ENCODE measurements at regions not wholly inside any gene's neighbourhood (a gene's known extent, or its start where the extent isn't known, plus 50 kb on each side); places are given as distances from the start of the nearest gene placed in this dataset.

DNA sequence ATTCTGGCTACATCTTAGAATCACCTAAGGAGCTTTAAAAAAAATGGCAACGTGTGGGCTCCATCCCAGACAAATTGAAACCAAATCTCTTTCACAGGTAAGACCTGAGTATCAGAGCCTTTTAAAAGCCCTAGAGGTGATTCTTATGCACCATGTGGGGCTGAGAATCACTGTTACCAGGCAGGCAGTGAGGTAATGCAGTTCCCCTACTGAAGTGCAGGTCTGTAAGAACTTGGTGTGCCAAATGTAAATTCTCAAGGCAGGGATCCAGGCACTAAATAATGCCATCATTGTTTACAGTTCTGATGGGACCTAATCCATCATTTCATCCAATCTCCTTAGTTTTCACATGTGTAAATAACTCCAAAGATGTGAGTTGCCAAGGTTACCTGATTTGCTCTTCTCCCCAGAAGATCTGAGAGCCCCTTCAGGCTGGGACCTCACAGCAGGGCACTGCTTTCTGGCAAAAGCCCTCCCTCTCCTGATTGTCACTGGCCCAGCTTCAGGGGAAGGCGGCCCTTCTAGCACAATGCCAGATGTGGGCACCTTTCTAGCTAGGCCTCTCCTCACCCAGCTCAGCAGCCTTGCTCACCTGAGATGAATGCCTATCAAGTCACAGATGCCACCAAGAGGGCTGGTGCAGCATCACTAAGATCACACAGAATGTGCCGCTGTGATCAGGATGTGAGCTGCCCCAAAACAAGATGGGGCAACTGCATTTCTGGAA lies 73.6 kb upstream of the RGPD5 start:
- Histone ChIP-seq H4K91ac (ENCODE audit: insufficient read depth, low read depth, low read length) (no peak overlapping the region), H3K36me3 (ENCODE audit: control insufficient read depth, insufficient read depth, low read length) (no peaks in the 10 kb centered on the region), H3K23ac (ENCODE audit: low read depth, low read length) (no peak overlapping the region), H4K8ac (ENCODE audit: low read depth in 2 of 2, low read length in 2 of 2) (no peak overlapping the region), H2BK15ac (ENCODE audit: low read depth, low read length) (no peak overlapping the region), H3K4me1 (ENCODE audit: control insufficient read depth, insufficient read depth, low read length) (no peaks in the 10 kb centered on the region), H3K18ac (ENCODE audit: low read depth, low read length) (no peak overlapping the region), H4K5ac (ENCODE audit: low read depth, low read length) (no peak overlapping the region), H2AFZ (replicated peaks; ENCODE audit: low read length, poor library complexity) (no peak overlapping the region), H3K56ac (ENCODE audit: extremely low read depth, insufficient read depth, low read length) (no peak overlapping the region), H3K4ac (ENCODE audit: low read depth, low read length) (no peak overlapping the region), H3K9me3 (ENCODE audit: control insufficient read depth, insufficient read depth, low read length) (peaks cover 2% of the 10 kb centered on the region; the same call in 1 of the 2 replicates), H4K20me1 (ENCODE audit: insufficient read depth, low read length) (no peaks in the 10 kb centered on the region), H3K14ac (replicated peaks; ENCODE audit: low read depth, low read length) (no peak overlapping the region), H3K79me1 (ENCODE audit: low read depth in 1 of 2, low read length in 2 of 2) (no peaks in the 10 kb centered on the region), H2AK9ac (replicated peaks; ENCODE audit: low read depth, low read length, poor library complexity) (no peak overlapping the region), H3K9me1 (ENCODE audit: insufficient read depth, low read length) (no peaks in the 10 kb centered on the region), H2AK5ac (ENCODE audit: low read depth, low read length) (no peak overlapping the region), H3K27me3 (ENCODE audit: control insufficient read depth, insufficient read depth, low read length) (peaks cover 31% of the 10 kb centered on the region), H2BK20ac (ENCODE audit: low read depth, low read length) (no peak overlapping the region), H3K27ac (ENCODE audit: insufficient read depth, low read length) (no peak overlapping the region), H2BK5ac (ENCODE audit: low read depth, low read length, poor library complexity, severe bottlenecking) (no peak overlapping the region), H3K9ac (ENCODE audit: low read depth, low read length) (no peak overlapping the region), H2BK120ac (ENCODE audit: low read depth, low read length) (no peak overlapping the region), H3K4me2 (ENCODE audit: low read depth, low read length) (no peak overlapping the region), H3K4me3 (ENCODE audit: insufficient read depth, low read depth, low read length) (no peak overlapping the region)
- no peak for TF ChIP-seq RCOR1 (IDR thresholded peaks at IDR 0.05; ENCODE audit: insufficient replicate concordance, low read length)
- TF ChIP-seq, protein P1, sequence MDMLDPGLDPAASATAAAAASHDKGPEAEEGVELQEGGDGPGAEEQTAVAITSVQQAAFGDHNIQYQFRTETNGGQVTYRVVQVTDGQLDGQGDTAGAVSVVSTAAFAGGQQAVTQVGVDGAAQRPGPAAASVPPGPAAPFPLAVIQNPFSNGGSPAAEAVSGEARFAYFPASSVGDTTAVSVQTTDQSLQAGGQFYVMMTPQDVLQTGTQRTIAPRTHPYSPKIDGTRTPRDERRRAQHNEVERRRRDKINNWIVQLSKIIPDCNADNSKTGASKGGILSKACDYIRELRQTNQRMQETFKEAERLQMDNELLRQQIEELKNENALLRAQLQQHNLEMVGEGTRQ (IDR thresholded peaks at IDR 0.05; ENCODE audit: low read depth, low read length): no peak
- TF ChIP-seq RFX5 (IDR thresholded peaks at IDR 0.05; ENCODE audit: low read depth, low read length): no peak
- TF ChIP-seq SMC3 (IDR thresholded peaks at IDR 0.05; ENCODE audit: low read depth, low read length): no peak
- TF ChIP-seq MAZ (IDR thresholded peaks at IDR 0.05; ENCODE audit: borderline replicate concordance, low read depth, low read length): no peak
- no peak for TF ChIP-seq NFE2L2 (IDR thresholded peaks at IDR 0.05; ENCODE audit: low read depth, low read length)
- no peak for TF ChIP-seq MAFK (IDR thresholded peaks at IDR 0.05; ENCODE audit: low read depth, low read length)
- TF ChIP-seq RAD21 (IDR thresholded peaks at IDR 0.05; ENCODE audit: low read length): no peak
- TF ChIP-seq, protein P2, sequence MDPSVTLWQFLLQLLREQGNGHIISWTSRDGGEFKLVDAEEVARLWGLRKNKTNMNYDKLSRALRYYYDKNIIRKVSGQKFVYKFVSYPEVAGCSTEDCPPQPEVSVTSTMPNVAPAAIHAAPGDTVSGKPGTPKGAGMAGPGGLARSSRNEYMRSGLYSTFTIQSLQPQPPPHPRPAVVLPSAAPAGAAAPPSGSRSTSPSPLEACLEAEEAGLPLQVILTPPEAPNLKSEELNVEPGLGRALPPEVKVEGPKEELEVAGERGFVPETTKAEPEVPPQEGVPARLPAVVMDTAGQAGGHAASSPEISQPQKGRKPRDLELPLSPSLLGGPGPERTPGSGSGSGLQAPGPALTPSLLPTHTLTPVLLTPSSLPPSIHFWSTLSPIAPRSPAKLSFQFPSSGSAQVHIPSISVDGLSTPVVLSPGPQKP (IDR thresholded peaks at IDR 0.05; ENCODE audit: borderline replicate concordance, low read depth, low read length): no peak
- no peak for TF ChIP-seq CHD1 (IDR thresholded peaks at IDR 0.05; ENCODE audit: low read depth, low read length)
- TF ChIP-seq, protein P3, sequence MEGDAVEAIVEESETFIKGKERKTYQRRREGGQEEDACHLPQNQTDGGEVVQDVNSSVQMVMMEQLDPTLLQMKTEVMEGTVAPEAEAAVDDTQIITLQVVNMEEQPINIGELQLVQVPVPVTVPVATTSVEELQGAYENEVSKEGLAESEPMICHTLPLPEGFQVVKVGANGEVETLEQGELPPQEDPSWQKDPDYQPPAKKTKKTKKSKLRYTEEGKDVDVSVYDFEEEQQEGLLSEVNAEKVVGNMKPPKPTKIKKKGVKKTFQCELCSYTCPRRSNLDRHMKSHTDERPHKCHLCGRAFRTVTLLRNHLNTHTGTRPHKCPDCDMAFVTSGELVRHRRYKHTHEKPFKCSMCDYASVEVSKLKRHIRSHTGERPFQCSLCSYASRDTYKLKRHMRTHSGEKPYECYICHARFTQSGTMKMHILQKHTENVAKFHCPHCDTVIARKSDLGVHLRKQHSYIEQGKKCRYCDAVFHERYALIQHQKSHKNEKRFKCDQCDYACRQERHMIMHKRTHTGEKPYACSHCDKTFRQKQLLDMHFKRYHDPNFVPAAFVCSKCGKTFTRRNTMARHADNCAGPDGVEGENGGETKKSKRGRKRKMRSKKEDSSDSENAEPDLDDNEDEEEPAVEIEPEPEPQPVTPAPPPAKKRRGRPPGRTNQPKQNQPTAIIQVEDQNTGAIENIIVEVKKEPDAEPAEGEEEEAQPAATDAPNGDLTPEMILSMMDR (conservative IDR thresholded peaks at IDR 0.05; ENCODE audit: low read depth, low read length): no peak
- no peak for TF ChIP-seq CEBPB (IDR thresholded peaks at IDR 0.05; ENCODE audit: low read depth, low read length)
- TF ChIP-seq POLR2A (IDR thresholded peaks at IDR 0.05; ENCODE audit: low read depth, low read length): no peak
- TF ChIP-seq BHLHE40 (IDR thresholded peaks at IDR 0.05; ENCODE audit: low read depth, low read length): no peak
- no peak for TF ChIP-seq FOS (IDR thresholded peaks at IDR 0.05; ENCODE audit: low read depth, low read length)
- no peak for TF ChIP-seq MXI1 (IDR thresholded peaks at IDR 0.05; ENCODE audit: borderline replicate concordance, low read depth, low read length)
- ChIA-PET POLR2A (ENCODE audit: unreplicated experiment) (no interaction called here), CTCF (no interaction called here)
- 60% methylated on average over 1 of the region's 3 CpGs; no CpG with 5 or more reads in 1 of the 2 experiments for WGBS, 2 experiments (ENCODE audit: extremely low coverage in 2 of 2, insufficient read length in 1 of 2)
- in situ Hi-C loops (cut with MboI; ENCODE audit: low sequenced_read_pairs): no loop called here
- ATAC-seq (ENCODE audit: low read depth) (no peak), DNase-seq (no peak)
- no TSS peak for BruUV-seq (replicated peaks)
- dilution Hi-C loops (cut with HindIII; ENCODE audit: low sequenced_read_pairs, unreplicated experiment): no loop called here
- intact Hi-C loops (cut with micrococcal nuclease): no loop called here

All from IMR-90 (cell line).